ENCODE measurements at regions not wholly inside any gene's neighbourhood (a gene's known extent, or its start where the extent isn't known, plus 50 kb on each side); places are given as distances from the start of the nearest gene placed in this dataset.

DNA sequence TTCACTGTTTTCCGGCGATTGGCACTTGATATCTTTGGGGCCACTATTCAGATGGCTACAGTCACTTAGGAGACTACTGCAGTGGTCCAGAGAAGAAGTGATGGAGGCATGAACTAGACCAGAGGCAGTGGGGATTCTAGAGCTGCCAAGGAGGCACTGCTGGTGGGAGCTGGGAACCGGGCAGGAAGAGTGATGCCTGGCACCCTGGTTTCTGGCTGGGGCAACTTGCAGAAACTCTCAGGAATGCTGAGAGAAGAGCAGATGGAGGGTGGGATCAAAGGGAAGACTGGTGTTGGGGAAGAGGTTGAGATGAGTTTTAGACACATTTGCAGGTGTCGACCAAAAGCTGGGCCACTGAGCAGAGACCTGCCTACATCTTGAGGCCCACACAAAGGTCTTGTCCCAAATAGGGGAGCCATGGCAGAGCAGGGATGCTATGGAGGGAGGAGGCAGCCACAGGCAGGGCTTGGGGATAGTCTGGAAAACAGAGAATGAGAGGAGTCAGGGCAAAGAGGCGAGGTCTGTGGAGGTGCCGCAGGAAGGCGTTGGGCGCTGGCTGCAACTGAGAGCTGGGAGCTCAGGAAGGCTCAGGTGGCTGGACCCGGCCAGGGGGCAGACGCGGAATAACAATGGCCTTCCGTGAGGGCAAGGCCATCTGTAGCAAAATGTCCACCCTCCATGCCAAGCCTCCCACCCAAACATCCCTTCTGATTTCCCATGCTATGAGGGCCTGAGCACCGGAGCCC is 118.9 kb downstream of the TOMM20 start:
- Histone ChIP-seq H3K9ac (no peak overlapping the region), H3K36me3 (replicated peaks in 1 of 2; ENCODE audit: control insufficient read depth in 1 of 2, insufficient read depth in 2 of 2, low read length in 1 of 2) (no peaks in the 10 kb centered on the region), H3K27ac (ENCODE audit: low read depth in 2 of 2, low read length in 1 of 2) (no peak overlapping the region), H3K79me2 (ENCODE audit: insufficient read depth) (no peaks in the 10 kb centered on the region), H3K4me2 (no peak overlapping the region), H3K27me3 (ENCODE audit: insufficient read depth) (no peaks in the 10 kb centered on the region), H3K9me3 (no peaks in the 10 kb centered on the region), H4K20me1 (ENCODE audit: insufficient read depth) (no peaks in the 10 kb centered on the region), H3F3A (replicated peaks; ENCODE audit: insufficient read depth) (peaks cover 14% of the 10 kb centered on the region), H3K9me2 (no peaks in the 10 kb centered on the region), H3K4me3 (ENCODE audit: low read depth in 2 of 2, low read length in 1 of 2) (no peak overlapping the region), H2AFZ (ENCODE audit: low read depth) (no peak overlapping the region), H3K4me1 (ENCODE audit: control insufficient read depth in 1 of 2, insufficient read depth in 2 of 2, low read depth in 1 of 2, low read length in 1 of 2) (peaks cover 7 to 9% of the 10 kb centered on the region in 2 experiments; a peak in 3 of 4 replicates)
- no peak for TF ChIP-seq POLR2AphosphoS5 (IDR thresholded peaks at IDR 0.05; ENCODE audit: low read depth, low read length)
- TF ChIP-seq YY1 (IDR thresholded peaks at IDR 0.05; ENCODE audit: low read depth), result no peak
- TF ChIP-seq, protein P1, sequence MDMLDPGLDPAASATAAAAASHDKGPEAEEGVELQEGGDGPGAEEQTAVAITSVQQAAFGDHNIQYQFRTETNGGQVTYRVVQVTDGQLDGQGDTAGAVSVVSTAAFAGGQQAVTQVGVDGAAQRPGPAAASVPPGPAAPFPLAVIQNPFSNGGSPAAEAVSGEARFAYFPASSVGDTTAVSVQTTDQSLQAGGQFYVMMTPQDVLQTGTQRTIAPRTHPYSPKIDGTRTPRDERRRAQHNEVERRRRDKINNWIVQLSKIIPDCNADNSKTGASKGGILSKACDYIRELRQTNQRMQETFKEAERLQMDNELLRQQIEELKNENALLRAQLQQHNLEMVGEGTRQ (IDR thresholded peaks at IDR 0.05; ENCODE audit: borderline replicate concordance, low read depth, low read length), result no peak
- no peak for TF ChIP-seq NFIC (IDR thresholded peaks at IDR 0.05; ENCODE audit: borderline replicate concordance)
- TF ChIP-seq FOXJ3 (CRISPR knock-in tag; IDR thresholded peaks at IDR 0.05), result no peak
- TF ChIP-seq JUND (IDR thresholded peaks at IDR 0.05), result no peak
- no peak for TF ChIP-seq IRF3 (IDR thresholded peaks at IDR 0.05; ENCODE audit: low read depth, low read length)
- TF ChIP-seq GATA2 (CRISPR knock-in tag; IDR thresholded peaks at IDR 0.05), result no peak
- TF ChIP-seq, protein P2, sequence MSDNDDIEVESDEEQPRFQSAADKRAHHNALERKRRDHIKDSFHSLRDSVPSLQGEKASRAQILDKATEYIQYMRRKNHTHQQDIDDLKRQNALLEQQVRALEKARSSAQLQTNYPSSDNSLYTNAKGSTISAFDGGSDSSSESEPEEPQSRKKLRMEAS (IDR thresholded peaks at IDR 0.05; ENCODE audit: low read depth), result no peak
- no peak for TF ChIP-seq TEAD4 (IDR thresholded peaks at IDR 0.05; ENCODE audit: borderline replicate concordance, insufficient read depth)
- TF ChIP-seq FOXM1 (IDR thresholded peaks at IDR 0.05; ENCODE audit: low read depth), result no peak
- over 99% methylated on average over 13 of the region's 13 CpGs for WGBS (ENCODE audit: low lambda C conversion rate)
- no peak for DNase-seq
- ChIA-PET POLR2A (no interaction called here), CTCF (no interaction called here)

GRCh38 chr1:235009074-235009473 is 119.6 kb downstream of the TOMM20 start:
- no peak for DNase-seq
- Histone ChIP-seq H3K9me3 (no peaks in the 10 kb centered on the region), H3K4me1 (ENCODE audit: control insufficient read depth in 1 of 2, insufficient read depth in 2 of 2, low read depth in 1 of 2, low read length in 1 of 2) (peaks cover 7 to 9% of the 10 kb centered on the region in 2 experiments; a peak in 3 of 4 replicates), H3K27me3 (ENCODE audit: insufficient read depth) (no peaks in the 10 kb centered on the region), H3K9me2 (no peaks in the 10 kb centered on the region), H3K4me3 (ENCODE audit: low read depth in 2 of 2, low read length in 1 of 2) (no peak overlapping the region), H3K9ac (no peak overlapping the region), H3K36me3 (replicated peaks in 1 of 2; ENCODE audit: control insufficient read depth in 1 of 2, insufficient read depth in 2 of 2, low read length in 1 of 2) (no peaks in the 10 kb centered on the region), H4K20me1 (ENCODE audit: insufficient read depth) (no peaks in the 10 kb centered on the region), H2AFZ (ENCODE audit: low read depth) (no peak overlapping the region), H3K79me2 (ENCODE audit: insufficient read depth) (no peaks in the 10 kb centered on the region), H3K4me2 (no peak overlapping the region), H3F3A (replicated peaks; ENCODE audit: insufficient read depth) (peaks cover 14% of the 10 kb centered on the region), H3K27ac (ENCODE audit: low read depth in 2 of 2, low read length in 1 of 2) (no peak overlapping the region)
- WGBS (ENCODE audit: low lambda C conversion rate), result 86% methylated on average over 7 of the region's 7 CpGs
- CTCF ChIA-PET, result no interaction called here
- no peak for TF ChIP-seq POLR2AphosphoS5 (IDR thresholded peaks at IDR 0.05; ENCODE audit: low read depth, low read length)
- POLR2A ChIA-PET, result no interaction called here

All from SK-N-SH (cell line).